ENCODE measurements at regions not wholly inside any gene's neighbourhood (a gene's known extent, or its start where the extent isn't known, plus 50 kb on each side); places are given as distances from the start of the nearest gene placed in this dataset.

GRCh38 chr15:46941241-46941640 is 776.1 kb upstream of the SEMA6D start:
- TF ChIP-seq, protein P1, sequence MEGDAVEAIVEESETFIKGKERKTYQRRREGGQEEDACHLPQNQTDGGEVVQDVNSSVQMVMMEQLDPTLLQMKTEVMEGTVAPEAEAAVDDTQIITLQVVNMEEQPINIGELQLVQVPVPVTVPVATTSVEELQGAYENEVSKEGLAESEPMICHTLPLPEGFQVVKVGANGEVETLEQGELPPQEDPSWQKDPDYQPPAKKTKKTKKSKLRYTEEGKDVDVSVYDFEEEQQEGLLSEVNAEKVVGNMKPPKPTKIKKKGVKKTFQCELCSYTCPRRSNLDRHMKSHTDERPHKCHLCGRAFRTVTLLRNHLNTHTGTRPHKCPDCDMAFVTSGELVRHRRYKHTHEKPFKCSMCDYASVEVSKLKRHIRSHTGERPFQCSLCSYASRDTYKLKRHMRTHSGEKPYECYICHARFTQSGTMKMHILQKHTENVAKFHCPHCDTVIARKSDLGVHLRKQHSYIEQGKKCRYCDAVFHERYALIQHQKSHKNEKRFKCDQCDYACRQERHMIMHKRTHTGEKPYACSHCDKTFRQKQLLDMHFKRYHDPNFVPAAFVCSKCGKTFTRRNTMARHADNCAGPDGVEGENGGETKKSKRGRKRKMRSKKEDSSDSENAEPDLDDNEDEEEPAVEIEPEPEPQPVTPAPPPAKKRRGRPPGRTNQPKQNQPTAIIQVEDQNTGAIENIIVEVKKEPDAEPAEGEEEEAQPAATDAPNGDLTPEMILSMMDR (conservative IDR thresholded peaks at IDR 0.05; ENCODE audit: low read length): no peak
- TF ChIP-seq EZH2phosphoT487 (IDR thresholded peaks at IDR 0.05; ENCODE audit: borderline replicate concordance, low read depth, low read length): no peak

Measured in OCI-LY7 (cell line).